Muscle of leg (tissue), 3 donors: ENCODE measurements at regions not wholly inside any gene's neighbourhood (a gene's known extent, or its start where the extent isn't known, plus 50 kb on each side); places are given as distances from the start of the nearest gene placed in this dataset.
A peak's percentile ranks its signal among the peaks of the same experiment; 100 is the strongest.

ENCODE experiments used
- DNase-seq: peaks from one replicate; pipeline ENCODE4 v3.0.0; 2013
- H3K27ac ChIP-seq: one replicate; pipeline ENCODE4 v1.5.1; 2013; ENCODE audit warnings: mild to moderate bottlenecking, low read length, control low read depth
- H3K27me3 ChIP-seq: one replicate; pipeline ENCODE4 v1.6.1; 2013; ENCODE audit warnings: low read length; ENCODE audit not compliant: control insufficient read depth, insufficient read depth
- H3K36me3 ChIP-seq: one replicate; pipeline ENCODE4 v1.6.1; 2013; ENCODE audit warnings: low read length; ENCODE audit not compliant: control insufficient read depth, insufficient read depth
- H3K4me1 ChIP-seq: one replicate; pipeline ENCODE4 v1.6.1; 2013; ENCODE audit warnings: low read length; ENCODE audit not compliant: control insufficient read depth, insufficient read depth
- H3K4me3 ChIP-seq: one replicate; pipeline ENCODE4 v1.5.1; 2013; ENCODE audit warnings: low read length, control low read depth
- H3K9me3 ChIP-seq: replicated peaks from 2 replicates; pipeline ENCODE4 v1.6.1; 2013; ENCODE audit warnings: low read depth, low read length; ENCODE audit not compliant: control insufficient read depth
- WGBS: methylation state at CpG from one replicate; pipeline ENCODE4 v1.1.5; 2013; ENCODE audit warnings: missing lambda C conversion rate; ENCODE audit not compliant: insufficient coverage; 5-methylcytosine and 5-hydroxymethylcytosine counted together

DNA sequence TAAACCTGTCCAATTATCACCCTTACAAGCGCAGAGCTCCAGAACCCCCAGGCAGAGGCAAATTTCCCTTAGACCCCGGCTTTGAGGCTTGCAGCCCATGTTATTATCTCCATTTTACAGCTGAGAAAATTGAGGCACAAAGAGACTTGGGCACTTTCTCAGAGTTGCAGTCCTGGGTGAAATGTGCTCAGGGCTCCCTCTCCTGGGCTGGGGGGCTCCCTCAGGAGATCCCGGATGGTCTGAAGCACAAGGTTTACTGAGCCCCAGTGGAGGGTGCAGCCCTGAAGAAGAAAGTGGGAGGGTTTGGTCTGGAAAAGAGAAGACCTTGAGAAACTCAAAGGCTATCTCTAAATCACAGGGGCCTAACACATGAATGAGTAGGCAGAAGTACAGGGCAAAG lies 156.6 kb downstream of the CYRIA start:
- 69% methylated on average over 2 of the region's 3 CpGs for WGBS
- peaks cover 25% of the 10 kb centered on the region for H3K27me3 ChIP-seq

DNA sequence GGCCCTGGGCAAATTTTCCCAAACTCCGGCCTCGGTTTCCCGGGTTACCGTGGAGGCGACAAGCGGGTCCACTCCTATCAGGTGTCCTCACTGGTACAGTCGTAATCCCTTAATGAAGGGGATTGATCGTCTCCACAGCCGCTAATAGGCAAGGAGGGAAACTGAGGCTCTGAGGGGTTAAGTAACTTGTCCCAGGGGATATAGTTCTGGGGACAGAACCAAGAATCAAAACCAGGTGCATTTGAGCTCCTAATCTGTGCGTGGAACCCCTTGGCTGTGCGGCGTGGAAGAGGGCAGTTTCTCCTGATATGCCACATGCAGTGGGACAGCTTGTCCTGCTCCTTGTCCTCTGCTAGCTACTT lies 157.2 kb downstream of the CYRIA start:
- Histone ChIP-seq H3K27ac (no peak overlapping the region), H3K9me3 (no peaks in the 10 kb centered on the region), H3K27me3 (peaks cover 25% of the 10 kb centered on the region), H3K4me1 (peaks cover 9% of the 10 kb centered on the region), H3K4me3 (no peak overlapping the region), H3K36me3 (no peaks in the 10 kb centered on the region)
- no peak for DNase-seq
- WGBS: 17% methylated on average over 12 of the region's 12 CpGs

More for the DNA sequence above, 156.6 kb downstream of the CYRIA start:
- peaks cover 9% of the 10 kb centered on the region for H3K4me1 ChIP-seq
- H3K4me3 ChIP-seq: no peak overlapping the region
- no peak for DNase-seq
- no peaks in the 10 kb centered on the region for H3K9me3 ChIP-seq
- H3K27ac ChIP-seq: no peak overlapping the region
- H3K36me3 ChIP-seq: no peaks in the 10 kb centered on the region

DNA sequence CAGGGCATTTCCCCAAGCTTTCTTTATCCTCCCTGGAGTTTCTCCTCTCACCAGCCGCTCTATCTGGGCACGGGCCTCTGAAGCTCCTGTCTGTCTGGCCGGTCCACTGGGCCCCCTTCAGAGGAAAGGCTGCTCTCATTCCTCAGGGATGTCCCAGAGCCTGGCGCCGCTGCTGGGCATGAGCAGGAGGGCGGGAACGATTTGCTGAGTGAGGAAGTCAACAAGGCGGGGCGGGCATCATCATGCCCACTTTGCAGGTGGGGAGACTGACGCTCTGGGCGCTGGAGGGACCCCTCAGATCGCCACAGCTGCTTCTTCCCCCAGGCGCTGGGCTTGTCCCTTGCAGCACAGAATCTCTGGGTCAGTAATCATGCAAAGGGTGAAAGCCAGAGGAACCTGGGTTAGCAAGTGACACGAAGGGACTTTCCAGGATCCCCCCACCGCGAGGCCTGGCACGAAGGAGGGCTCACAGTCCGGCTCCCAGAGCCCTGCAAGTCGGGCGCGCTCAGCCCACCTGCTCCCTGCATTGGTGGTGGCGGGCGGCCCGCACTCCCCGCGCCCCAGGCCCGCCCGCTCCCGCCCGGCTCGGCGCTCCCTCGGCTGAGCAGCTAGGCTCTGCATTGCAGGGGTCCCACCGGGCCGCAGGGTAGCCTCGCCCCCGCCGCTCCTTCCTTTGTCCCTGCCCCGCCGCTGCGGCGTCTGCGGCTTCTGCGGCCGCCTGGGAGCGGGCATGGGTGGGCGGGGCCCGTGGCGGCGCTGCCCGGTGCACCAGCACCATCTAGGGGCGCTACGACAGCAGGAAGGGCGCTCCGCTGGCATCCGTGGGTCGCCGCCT lies 157.8 kb downstream of the CYRIA start:
- H3K9me3 ChIP-seq: no peaks in the 10 kb centered on the region
- no peak overlapping the region for H3K4me3 ChIP-seq
- peaks cover 25% of the 10 kb centered on the region for H3K27me3 ChIP-seq
- peaks cover 9% of the 10 kb centered on the region for H3K4me1 ChIP-seq
- H3K36me3 ChIP-seq: no peaks in the 10 kb centered on the region
- WGBS: 5% methylated on average over 56 of the region's 58 CpGs
- DNase-seq: peak; percentile 35
- H3K27ac ChIP-seq: no peak overlapping the region

DNA sequence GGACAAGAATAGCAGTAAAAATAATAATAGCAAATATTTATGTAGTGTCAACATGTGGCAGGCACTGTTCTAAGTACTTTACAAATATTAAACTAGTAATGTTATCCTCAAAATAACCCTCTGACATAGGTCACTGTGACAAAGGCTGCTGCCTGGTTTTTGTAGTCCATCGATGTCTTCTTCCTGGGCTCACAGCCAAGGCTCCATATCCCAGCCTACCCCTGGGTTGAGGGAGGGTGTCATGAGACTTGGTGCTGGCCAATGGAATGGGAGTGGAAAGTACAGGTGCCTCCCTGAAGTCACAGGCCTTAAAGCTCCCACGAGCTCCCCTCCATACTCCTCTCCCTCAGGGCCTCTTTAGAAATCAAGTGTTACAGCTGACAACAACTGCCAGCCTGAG lies 159.3 kb downstream of the CYRIA start:
- Histone ChIP-seq H3K36me3 (no peaks in the 10 kb centered on the region), H3K27ac (no peak overlapping the region), H3K27me3 (peaks cover 25% of the 10 kb centered on the region), H3K4me1 (peaks cover 9% of the 10 kb centered on the region), H3K9me3 (no peaks in the 10 kb centered on the region), H3K4me3 (no peak overlapping the region)
- DNase-seq: no peak
- 25% methylated on average over 1 of the region's 2 CpGs for WGBS

DNA sequence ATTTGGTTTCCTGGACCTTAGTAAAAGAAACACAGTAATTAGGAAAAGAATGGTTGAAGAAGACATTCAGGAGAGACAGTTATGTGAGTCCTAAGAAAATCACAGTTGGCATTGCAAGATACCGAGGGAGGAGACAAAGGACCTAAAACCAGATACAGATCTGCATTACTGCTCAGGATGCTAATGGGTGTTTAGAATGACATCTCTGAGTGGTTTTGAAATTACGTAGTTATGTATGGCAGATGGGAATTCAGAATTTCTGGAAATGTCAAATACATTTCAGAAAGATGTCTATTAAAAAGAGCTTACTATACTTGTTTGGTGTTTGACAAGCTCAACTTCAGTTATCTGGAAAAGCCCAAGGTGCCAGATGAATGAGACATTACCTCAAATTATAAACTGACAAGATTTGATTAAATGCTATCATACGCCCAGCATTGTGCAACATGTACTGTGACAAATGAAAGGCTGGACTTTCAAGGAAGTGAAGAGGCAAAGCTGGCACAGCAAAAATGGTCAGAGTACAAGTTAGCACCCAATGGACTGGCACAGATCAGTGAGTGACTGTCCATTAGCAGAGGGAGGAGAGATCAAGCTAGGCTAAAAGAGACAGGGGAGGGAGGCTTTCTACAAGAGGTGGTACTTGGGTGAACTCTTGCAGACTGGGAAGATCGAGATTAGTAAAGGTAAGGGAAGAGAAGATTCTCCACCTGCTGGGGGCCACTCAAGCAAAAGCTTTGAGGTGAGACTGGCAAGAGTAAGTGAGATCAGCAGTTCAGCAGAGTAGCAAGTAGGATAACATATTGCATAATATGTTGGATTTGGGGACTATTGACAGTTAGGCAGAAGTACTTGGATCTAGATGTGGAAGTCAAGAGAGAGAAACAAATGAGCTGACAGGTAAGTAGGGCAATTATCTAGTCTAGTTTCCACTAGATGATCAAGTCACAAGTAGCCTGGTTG lies 168.9 kb downstream of the CYRIA start:
- no peak for DNase-seq
- 63% methylated on average over 3 of the region's 4 CpGs for WGBS
- no peak overlapping the region for H3K4me3 ChIP-seq
- H3K9me3 ChIP-seq: no peaks in the 10 kb centered on the region
- no peaks in the 10 kb centered on the region for H3K27me3 ChIP-seq
- no peaks in the 10 kb centered on the region for H3K36me3 ChIP-seq
- H3K27ac ChIP-seq: no peak overlapping the region
- no peaks in the 10 kb centered on the region for H3K4me1 ChIP-seq

DNA sequence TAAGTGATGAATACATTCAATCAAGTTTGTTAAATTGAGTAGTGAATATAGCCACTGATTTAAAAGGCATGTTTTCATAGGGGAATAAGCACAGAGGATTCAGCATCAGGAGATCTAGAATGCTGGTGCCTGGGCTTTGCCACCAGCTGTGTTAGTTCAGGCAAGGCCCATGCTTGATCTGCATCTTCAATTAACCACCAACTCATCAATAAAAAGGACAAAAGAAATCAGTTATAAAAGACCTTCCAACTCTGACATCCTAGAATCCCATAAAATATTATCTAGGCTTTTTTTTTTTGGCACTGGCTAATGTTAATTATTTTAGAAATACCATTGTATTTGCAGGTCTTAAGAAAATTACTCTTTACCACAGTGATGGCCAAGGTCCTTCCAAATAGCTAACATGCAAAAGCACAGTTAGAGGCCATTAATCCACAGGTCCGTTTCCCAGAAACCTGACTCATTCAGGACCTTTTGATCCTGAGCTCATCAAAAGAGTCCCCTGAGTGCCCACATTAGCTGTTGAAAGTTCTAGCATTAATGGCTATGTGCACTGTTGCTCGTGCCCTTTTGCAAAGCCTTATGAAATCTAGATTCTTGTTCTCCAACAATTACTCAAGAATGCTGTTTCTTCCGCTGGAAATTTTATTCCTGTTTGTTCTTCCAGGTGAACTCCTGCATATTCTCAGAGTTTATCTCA lies 170.0 kb downstream of the CYRIA start:
- H3K4me1 ChIP-seq: no peaks in the 10 kb centered on the region
- H3K36me3 ChIP-seq: no peaks in the 10 kb centered on the region
- H3K27ac ChIP-seq: no peak overlapping the region
- H3K9me3 ChIP-seq: no peaks in the 10 kb centered on the region
- no peaks in the 10 kb centered on the region for H3K27me3 ChIP-seq
- DNase-seq: no peak
- H3K4me3 ChIP-seq: no peak overlapping the region
- WGBS: 32% methylated on average over 3 of the region's 3 CpGs

DNA sequence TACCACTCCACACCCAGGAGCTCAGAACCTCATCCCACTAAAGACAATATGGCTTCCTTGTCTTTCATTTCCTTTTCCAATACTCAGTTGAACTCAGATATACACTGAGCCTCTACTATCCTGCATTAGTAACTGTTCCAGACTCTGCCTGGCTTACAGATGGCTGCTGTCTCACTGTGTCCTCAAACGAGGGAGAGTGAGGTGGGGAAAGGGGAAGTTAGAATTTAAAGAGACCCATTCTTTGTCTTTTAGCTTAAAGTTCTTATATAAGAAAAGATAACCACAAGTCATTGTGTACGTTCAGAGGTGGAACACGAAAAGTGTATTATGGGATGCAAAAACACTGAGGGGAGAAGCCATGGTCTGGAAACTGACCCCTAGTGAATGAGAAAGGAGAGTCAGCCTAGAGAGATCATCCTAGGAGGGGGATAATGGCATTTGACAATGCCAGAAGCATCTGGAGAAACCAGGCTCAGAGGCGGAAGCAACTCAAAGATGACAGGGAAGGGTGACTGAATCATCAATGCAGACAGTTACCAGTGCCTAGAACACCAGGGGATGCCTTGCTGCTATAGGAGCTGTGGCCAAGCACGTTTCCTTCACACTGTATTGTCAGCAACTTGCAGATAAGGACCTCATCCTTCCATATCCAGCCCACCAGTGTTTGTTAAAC lies 170.7 kb downstream of the CYRIA start:
- Histone ChIP-seq H3K27me3 (no peaks in the 10 kb centered on the region), H3K4me1 (no peaks in the 10 kb centered on the region), H3K9me3 (no peaks in the 10 kb centered on the region), H3K36me3 (no peaks in the 10 kb centered on the region), H3K27ac (no peak overlapping the region), H3K4me3 (no peak overlapping the region)
- 80% methylated on average over 3 of the region's 5 CpGs for WGBS
- DNase-seq: no peak

DNA sequence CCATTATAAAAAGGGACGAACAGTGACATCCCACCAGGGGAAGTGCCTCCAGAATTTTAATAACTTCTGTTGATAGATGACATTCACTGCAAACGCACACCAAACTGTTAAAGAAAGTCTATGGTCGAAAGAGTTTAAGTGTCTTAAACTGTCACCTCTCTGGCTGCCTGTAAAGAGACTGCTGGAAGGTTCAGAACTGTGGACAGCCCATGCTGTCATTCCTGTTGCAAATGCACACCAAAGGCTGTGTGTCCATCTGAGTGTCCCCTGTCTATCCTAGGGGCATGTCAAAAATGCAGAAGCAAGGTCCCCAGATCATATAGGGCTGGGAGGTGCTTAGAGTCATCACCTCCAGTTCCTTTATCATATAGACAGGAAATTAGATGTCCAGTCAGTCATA lies 171.8 kb downstream of the CYRIA start:
- Histone ChIP-seq H3K4me3 (no peak overlapping the region), H3K27ac (no peak overlapping the region), H3K9me3 (no peaks in the 10 kb centered on the region), H3K27me3 (no peaks in the 10 kb centered on the region), H3K36me3 (no peaks in the 10 kb centered on the region), H3K4me1 (no peaks in the 10 kb centered on the region)
- no peak for DNase-seq
- 93% methylated on average over 2 of the region's 3 CpGs for WGBS

DNA sequence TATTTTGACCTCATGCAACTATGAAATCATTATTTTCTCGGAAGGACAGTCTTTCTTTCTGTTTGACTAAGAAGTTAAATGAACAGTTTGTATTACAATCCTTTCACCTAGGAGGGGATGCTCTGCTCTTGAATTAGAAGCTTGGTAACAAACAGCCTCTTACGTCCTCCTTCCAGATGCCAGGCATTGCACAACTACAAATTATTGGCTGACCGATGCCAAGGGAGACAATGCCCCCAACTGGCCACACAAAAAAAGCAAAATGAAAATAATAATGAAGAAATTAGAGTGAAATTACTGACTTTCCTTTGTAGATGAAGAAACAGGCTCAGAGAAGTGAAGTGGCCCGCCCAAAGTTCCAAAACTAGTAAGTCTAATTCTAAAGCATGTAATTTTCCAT lies 177.9 kb downstream of the CYRIA start:
- H3K4me3 ChIP-seq: no peak overlapping the region
- H3K27ac ChIP-seq: no peak overlapping the region
- DNase-seq: peak; percentile 36
- no peaks in the 10 kb centered on the region for H3K4me1 ChIP-seq
- H3K9me3 ChIP-seq: no peaks in the 10 kb centered on the region
- peaks cover 2% of the 10 kb centered on the region for H3K27me3 ChIP-seq
- no CpG with 5 or more reads among the region's 4 CpGs for WGBS
- no peaks in the 10 kb centered on the region for H3K36me3 ChIP-seq
